OCI-LY3 (cell line): ENCODE measurements at regions not wholly inside any gene's neighbourhood (a gene's known extent, or its start where the extent isn't known, plus 50 kb on each side); places are given as distances from the start of the nearest gene placed in this dataset.

Experiments
- EZH2phosphoT487 ChIP-seq: fragments of 200-600 bp; shearing (Covaris generic); IDR thresholded peaks from 2 replicates; pipeline ENCODE4 v1.6.1; 2018; ENCODE audit warnings: antibody characterized with exemption, mixed run types, low read depth
- TF ChIP-seq, protein P1 (sequence below): fragments of 200-600, 300-600 bp; sonication (generic); IDR thresholded peaks from 2 replicates; pipeline ENCODE4 v1.5.1; 2014; ENCODE audit warnings: antibody characterized with exemption, low read length, low read depth

DNA sequence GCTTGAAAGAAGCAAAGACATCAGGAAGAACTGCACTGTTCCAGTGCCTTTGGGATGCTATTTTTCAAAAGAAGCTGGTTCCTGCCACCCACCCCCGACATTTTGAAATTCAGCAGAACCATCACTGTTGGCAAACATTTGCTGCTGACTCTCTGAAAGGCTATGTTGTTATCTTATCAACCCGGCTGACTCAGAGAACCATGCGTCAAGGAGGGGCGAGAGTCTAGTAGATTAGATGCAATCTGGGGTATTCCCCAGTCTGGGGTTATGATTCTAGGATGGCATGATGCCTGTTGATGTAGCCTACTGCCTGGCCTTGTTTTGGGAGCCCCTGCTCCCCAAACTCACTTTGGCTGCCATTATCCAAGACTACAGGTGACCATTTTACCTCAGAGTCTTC, 267.8 kb upstream of the RUNX1 start:
- TF ChIP-seq, protein P1, sequence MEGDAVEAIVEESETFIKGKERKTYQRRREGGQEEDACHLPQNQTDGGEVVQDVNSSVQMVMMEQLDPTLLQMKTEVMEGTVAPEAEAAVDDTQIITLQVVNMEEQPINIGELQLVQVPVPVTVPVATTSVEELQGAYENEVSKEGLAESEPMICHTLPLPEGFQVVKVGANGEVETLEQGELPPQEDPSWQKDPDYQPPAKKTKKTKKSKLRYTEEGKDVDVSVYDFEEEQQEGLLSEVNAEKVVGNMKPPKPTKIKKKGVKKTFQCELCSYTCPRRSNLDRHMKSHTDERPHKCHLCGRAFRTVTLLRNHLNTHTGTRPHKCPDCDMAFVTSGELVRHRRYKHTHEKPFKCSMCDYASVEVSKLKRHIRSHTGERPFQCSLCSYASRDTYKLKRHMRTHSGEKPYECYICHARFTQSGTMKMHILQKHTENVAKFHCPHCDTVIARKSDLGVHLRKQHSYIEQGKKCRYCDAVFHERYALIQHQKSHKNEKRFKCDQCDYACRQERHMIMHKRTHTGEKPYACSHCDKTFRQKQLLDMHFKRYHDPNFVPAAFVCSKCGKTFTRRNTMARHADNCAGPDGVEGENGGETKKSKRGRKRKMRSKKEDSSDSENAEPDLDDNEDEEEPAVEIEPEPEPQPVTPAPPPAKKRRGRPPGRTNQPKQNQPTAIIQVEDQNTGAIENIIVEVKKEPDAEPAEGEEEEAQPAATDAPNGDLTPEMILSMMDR, result no peak
- TF ChIP-seq EZH2phosphoT487, result no peak
